ENCODE measurements at regions not wholly inside any gene's neighbourhood (a gene's known extent, or its start where the extent isn't known, plus 50 kb on each side); places are given as distances from the start of the nearest gene placed in this dataset.
"Not testable (repeated sequence)": the region's sequence is repeated elsewhere in the genome, so short reads cannot be mapped to it uniquely, and the experiment has no call there.

DNA sequence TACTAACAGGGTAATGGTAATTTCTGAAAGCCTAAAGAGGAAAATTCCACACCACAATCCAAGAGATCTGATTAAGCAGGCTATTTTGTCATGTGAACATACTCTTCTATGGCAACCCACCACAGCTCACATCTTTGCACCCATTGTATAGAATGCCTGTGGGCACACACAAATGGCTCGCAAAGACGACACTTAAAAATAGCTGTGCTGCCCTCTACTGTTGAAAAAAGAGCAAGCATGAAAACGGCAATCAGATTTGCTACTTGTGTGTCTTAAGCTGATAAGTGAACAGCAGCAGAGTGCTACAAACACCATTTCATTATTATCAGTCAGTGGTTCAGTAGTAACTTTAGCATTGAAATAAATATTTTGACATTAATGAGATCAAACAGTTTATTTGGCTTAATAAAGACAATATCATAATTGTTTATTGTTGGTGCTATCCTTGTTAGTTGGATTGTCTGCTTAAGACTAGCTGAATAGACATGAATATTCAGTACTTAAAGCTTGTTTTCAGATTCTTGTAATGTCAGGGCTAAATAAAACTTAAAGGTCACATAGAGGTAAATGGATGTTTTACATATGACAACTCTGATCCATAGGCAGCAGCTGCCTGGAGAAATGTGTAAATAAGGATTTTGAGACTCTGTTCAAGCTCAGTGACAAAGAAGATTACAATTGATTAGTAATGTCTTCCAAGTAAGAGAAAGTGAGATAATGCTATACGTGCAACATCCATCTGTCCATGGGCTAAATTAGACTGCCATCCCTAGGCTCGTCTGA, 199.1 kb downstream of the LRRN1 start:
- H3K27me3 ChIP-seq (ENCODE audit: control insufficient read depth, insufficient read depth, low read length): no peaks in the 10 kb centered on the region
- H3K36me3 ChIP-seq (replicated peaks; ENCODE audit: control insufficient read depth, insufficient read depth, low read length): no peaks in the 10 kb centered on the region
- no peak overlapping the region for H3K4me3 ChIP-seq (ENCODE audit: insufficient read depth, low read depth, low read length)
- peak; percentile 50 for DNase-seq

DNA sequence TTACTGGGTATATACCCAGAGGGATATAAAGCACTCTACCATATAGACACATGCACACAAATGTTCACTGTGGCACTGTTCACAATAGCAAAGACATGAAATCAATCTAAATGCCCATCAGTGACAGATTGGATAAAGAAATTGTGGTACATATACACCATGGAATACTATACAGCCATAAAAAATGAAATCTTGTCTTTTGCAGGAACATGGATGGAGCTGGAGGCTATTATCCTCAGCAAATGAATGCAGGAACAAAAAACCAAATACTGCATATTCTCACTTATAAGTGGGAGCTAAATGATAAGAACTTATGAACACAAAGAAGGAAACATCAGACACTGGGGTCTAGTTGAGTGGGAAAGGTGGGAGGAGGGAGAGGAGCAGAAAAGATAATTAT, 200.1 kb downstream of the LRRN1 start:
- not testable (repeated sequence) for DNase-seq; H3K27me3 ChIP-seq (ENCODE audit: control insufficient read depth, insufficient read depth, low read length); H3K36me3 ChIP-seq (replicated peaks; ENCODE audit: control insufficient read depth, insufficient read depth, low read length); H3K4me3 ChIP-seq (ENCODE audit: insufficient read depth, low read depth, low read length)

DNA sequence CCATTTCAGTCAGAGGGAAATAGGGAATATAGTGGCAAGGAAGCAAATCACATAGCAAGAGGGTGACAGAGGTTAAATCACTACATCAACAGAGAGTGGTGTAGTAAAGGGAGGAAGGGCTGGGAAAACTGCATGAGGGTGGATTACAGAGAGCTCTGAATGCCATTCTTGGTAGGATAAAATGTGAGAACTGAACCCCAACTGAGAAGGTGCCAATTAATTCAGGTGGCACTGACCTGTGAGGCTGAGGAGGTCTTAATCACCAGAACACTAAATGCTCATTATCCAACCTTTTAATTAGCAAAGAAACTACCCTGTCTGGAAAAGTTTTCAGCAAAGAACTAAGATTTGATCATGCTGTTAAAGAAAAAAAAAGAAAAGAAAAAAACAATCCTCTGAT, 202.7 kb downstream of the LRRN1 start:
- no peaks in the 10 kb centered on the region for H3K36me3 ChIP-seq (replicated peaks; ENCODE audit: control insufficient read depth, insufficient read depth, low read length)
- no peak overlapping the region for H3K4me3 ChIP-seq (ENCODE audit: insufficient read depth, low read depth, low read length)
- no peak for DNase-seq
- H3K27me3 ChIP-seq (ENCODE audit: control insufficient read depth, insufficient read depth, low read length): no peaks in the 10 kb centered on the region

DNA sequence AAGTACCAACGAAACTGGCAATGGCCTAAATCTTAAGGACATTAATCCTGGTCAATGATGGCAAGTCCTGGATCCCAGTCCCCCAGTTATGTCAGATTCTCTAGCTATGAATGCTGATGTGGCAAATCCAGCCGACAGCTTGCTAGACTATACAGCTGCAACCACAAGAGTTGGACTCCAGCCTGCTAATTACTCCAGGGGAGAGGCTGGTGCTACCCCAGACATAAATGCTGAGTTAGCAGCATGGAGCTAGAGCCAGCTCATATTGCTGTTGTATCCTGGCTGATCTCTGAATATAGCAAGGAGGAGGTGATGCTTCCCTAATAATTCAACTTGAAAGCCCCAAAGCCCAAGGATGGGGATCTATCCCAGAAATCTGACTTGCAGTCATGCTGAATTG, 207.1 kb downstream of the LRRN1 start:
- H3K27me3 ChIP-seq (ENCODE audit: control insufficient read depth, insufficient read depth, low read length): no peaks in the 10 kb centered on the region
- no peaks in the 10 kb centered on the region for H3K36me3 ChIP-seq (replicated peaks; ENCODE audit: control insufficient read depth, insufficient read depth, low read length)
- no peak overlapping the region for H3K4me3 ChIP-seq (ENCODE audit: insufficient read depth, low read depth, low read length)
- DNase-seq: no peak

DNA sequence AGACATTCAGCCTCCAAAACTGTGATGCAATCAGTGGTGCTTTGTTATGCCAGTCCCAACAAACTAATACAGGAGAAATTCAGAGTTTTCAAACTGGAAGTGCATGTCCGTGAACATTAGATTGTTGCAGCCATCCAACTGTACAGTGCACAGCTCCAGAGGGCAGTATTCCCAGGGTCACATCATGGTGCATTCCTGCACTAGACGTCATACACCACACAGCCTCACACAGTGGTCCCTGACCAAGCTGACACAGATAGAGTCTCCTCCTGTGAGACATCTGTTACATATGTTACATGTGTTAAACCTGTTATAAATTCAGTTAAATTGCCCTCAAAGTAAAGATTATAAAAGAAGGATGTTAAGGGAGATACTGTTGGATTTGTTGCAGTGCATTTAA, 209.0 kb downstream of the LRRN1 start:
- no peak for DNase-seq
- no peaks in the 10 kb centered on the region for H3K27me3 ChIP-seq (ENCODE audit: control insufficient read depth, insufficient read depth, low read length)
- H3K36me3 ChIP-seq (replicated peaks; ENCODE audit: control insufficient read depth, insufficient read depth, low read length): no peaks in the 10 kb centered on the region
- H3K4me3 ChIP-seq (ENCODE audit: insufficient read depth, low read depth, low read length): no peak overlapping the region

DNA sequence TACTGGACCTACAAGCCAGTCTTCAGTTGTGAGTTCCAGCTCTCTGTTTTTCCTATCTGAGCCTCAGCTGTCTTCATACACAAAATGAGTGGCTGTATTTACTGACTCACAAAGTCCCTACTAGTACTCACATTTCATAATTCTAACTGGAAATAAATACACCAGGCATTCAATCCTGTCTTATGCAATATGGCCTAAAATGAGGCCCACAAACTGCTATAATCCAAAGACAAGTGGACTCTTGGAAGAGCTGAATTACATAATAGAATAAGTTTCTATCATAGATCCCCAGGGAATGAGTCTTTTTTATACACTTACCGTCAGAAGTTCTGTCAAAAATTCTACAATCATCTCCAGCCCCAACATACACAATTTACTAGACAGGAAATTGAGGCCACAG, 211.9 kb downstream of the LRRN1 start:
- Histone ChIP-seq H3K4me3 (ENCODE audit: insufficient read depth, low read depth, low read length) (no peak overlapping the region), H3K36me3 (replicated peaks; ENCODE audit: control insufficient read depth, insufficient read depth, low read length) (no peaks in the 10 kb centered on the region), H3K27me3 (ENCODE audit: control insufficient read depth, insufficient read depth, low read length) (no peaks in the 10 kb centered on the region)
- DNase-seq: no peak

DNA sequence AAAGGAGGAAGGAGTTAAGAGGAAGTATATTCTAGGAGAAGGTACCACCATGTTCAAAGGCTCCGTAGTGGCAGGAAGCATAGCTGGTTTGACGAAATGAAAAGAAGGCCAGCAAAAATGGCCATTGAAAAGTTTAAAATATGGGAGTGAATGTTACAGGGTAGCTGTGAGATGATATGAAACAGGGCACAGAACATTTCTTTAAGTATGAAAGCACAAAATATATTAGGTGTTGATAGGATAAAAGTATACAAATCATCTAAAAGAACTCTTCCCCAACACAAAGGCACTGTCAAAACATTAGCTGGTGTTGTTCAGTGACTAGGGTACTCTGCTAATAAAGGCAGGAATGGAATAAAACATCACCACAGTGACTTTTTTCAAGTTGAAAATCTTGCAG, 216.2 kb downstream of the LRRN1 start:
- Histone ChIP-seq H3K27me3 (ENCODE audit: control insufficient read depth, insufficient read depth, low read length) (no peaks in the 10 kb centered on the region), H3K4me3 (ENCODE audit: insufficient read depth, low read depth, low read length) (no peak overlapping the region), H3K36me3 (replicated peaks; ENCODE audit: control insufficient read depth, insufficient read depth, low read length) (no peaks in the 10 kb centered on the region)
- no peak for DNase-seq

DNA sequence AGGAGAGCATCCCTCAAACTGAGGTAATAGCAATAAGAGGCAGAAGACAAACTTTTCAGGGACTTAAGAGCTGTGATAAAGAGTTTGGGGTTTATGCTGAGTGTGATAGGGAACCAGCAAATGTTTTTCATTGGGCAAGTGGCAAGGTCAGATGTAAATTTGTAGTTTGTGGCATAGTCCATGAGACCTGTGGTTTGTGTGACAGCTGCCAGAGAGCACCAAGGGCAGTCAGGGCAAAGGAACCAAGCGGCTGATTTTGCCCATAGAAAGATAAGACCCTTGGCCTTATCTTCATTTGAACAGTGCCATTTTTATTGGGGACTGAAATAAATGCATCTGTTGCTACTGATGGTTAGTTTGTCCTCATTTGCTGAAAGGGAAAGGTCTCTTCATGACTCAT, 220.3 kb downstream of the LRRN1 start:
- Histone ChIP-seq H3K4me3 (ENCODE audit: insufficient read depth, low read depth, low read length) (no peak overlapping the region), H3K36me3 (replicated peaks; ENCODE audit: control insufficient read depth, insufficient read depth, low read length) (no peaks in the 10 kb centered on the region), H3K27me3 (ENCODE audit: control insufficient read depth, insufficient read depth, low read length) (no peaks in the 10 kb centered on the region)
- no peak for DNase-seq

DNA sequence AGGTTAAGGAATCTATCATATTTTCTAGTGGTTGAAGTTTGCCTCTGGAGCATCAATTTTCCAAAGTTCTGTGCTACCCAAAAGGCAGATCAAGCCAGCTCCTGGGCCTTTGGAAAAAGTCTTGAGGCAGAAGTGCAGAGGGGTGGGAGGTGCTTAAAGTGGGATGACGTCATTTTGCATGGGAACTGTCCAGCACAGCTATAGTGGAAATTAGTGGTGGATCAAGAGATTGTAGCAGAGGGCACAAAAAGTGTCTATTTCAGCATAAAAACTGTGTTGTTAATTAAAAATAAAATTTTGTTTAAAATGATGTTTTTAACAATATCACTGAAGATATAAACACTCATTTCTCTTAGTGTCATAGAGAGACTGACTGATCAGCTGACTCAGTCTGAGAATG, 221.9 kb downstream of the LRRN1 start:
- DNase-seq: no peak
- Histone ChIP-seq H3K27me3 (ENCODE audit: control insufficient read depth, insufficient read depth, low read length) (no peaks in the 10 kb centered on the region), H3K4me3 (ENCODE audit: insufficient read depth, low read depth, low read length) (no peak overlapping the region), H3K36me3 (replicated peaks; ENCODE audit: control insufficient read depth, insufficient read depth, low read length) (no peaks in the 10 kb centered on the region)

DNA sequence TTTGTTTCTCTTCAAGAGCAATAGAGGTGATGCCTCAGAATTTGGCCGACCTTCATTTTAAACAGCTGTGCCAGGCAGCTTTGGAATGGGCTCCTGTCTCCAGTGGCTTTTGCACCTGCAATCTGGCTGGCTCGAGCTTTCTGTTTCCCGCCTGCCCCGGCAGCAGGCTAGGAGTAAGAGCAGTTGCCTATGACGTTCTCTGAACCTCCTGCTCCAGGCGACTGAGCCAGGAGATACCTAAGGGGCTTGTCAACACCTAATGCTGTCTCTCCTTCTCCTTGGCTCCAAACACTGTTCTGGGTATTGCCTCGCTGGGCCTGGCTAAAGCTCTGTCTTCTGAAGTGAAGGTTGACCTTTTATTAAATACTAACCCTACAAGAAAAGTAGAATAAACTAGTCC, 229.9 kb downstream of the LRRN1 start:
- no peak overlapping the region for H3K4me3 ChIP-seq (ENCODE audit: insufficient read depth, low read depth, low read length)
- H3K27me3 ChIP-seq (ENCODE audit: control insufficient read depth, insufficient read depth, low read length): no peaks in the 10 kb centered on the region
- no peak for DNase-seq
- H3K36me3 ChIP-seq (replicated peaks; ENCODE audit: control insufficient read depth, insufficient read depth, low read length): no peaks in the 10 kb centered on the region

DNA sequence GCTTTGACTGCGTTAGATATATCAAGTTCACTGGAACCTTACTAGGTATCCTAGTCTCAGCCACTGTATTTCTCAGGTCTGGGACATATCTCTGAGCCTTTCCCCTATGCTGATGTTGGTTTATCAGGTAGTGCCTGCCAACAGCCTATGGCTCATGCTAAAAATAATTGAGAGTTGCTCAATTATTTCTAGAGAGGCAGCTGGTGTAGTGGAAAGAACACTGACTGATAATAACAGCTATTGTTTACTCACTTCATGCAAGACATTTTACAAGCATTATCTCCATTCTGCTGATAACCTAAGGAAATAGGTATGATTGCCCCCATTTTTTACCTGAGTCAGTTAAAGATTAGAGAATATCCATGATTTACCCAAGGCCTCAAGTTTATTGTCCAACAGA, 231.4 kb downstream of the LRRN1 start:
- no peak overlapping the region for H3K4me3 ChIP-seq (ENCODE audit: insufficient read depth, low read depth, low read length)
- H3K36me3 ChIP-seq (replicated peaks; ENCODE audit: control insufficient read depth, insufficient read depth, low read length): no peaks in the 10 kb centered on the region
- DNase-seq: no peak
- H3K27me3 ChIP-seq (ENCODE audit: control insufficient read depth, insufficient read depth, low read length): no peaks in the 10 kb centered on the region

DNA sequence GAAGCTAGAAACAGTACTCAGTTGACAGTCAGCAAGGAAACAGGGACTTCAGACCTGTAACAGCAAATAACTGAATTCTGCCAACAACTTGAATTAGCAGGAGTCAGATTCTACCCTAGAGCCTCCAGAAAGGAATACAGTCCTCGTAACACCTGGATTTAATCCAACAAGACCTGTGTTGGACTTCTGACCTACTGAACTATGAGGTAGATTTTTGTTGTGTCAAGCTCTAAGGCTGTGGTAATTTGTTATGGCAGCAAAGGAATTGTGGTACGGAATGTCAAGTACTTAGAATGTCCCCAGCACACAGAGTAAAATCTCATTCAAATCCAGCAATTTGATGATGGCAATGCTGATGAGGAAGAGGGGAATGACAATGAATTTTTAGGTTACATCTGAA, 234.1 kb downstream of the LRRN1 start:
- no peak for DNase-seq
- Histone ChIP-seq H3K4me3 (ENCODE audit: insufficient read depth, low read depth, low read length) (no peak overlapping the region), H3K27me3 (ENCODE audit: control insufficient read depth, insufficient read depth, low read length) (no peaks in the 10 kb centered on the region), H3K36me3 (replicated peaks; ENCODE audit: control insufficient read depth, insufficient read depth, low read length) (no peaks in the 10 kb centered on the region)

DNA sequence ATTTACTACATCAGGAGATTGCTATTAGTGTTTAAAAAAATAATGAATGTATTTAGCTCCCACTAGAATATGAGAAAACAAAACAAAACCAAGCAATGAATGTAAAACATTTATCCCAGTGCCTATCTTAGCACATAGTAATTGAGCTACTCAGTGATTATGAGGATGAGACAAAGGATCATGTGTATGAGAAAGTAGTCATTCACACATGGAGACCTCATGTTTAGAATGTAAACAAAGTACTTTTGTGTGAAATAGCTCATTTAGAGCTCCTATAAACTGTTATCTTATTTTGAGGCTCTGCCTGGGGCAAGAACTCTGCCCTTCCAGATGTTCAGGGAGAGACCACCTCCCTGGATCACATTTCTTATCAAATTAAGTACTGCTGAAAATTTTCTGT, 236.8 kb downstream of the LRRN1 start:
- Histone ChIP-seq H3K4me3 (ENCODE audit: insufficient read depth, low read depth, low read length) (no peak overlapping the region), H3K36me3 (replicated peaks; ENCODE audit: control insufficient read depth, insufficient read depth, low read length) (no peaks in the 10 kb centered on the region), H3K27me3 (ENCODE audit: control insufficient read depth, insufficient read depth, low read length) (no peaks in the 10 kb centered on the region)
- DNase-seq: no peak

DNA sequence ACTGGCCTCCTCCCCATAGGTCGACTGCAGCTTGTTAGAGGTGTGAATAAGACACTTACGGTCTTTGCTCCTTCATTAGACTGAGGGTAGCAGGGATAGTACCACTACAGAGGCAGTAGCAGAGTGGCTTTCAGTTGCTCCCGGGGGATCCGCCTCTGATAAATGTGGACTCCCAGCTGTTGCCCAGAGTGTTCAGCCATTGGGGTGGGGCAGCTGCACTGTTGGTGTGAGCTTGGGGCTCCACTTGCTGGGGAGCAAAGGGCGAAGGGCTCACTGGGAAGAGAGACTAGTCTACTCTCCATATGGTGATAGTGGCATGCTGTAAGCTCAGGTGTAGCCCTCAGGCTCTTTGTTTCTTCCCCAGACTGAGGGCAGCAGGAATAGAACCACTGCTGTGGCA, 239.1 kb downstream of the LRRN1 start:
- no peak for DNase-seq
- no peaks in the 10 kb centered on the region for H3K36me3 ChIP-seq (replicated peaks; ENCODE audit: control insufficient read depth, insufficient read depth, low read length)
- no peak overlapping the region for H3K4me3 ChIP-seq (ENCODE audit: insufficient read depth, low read depth, low read length)
- no peaks in the 10 kb centered on the region for H3K27me3 ChIP-seq (ENCODE audit: control insufficient read depth, insufficient read depth, low read length)

DNA sequence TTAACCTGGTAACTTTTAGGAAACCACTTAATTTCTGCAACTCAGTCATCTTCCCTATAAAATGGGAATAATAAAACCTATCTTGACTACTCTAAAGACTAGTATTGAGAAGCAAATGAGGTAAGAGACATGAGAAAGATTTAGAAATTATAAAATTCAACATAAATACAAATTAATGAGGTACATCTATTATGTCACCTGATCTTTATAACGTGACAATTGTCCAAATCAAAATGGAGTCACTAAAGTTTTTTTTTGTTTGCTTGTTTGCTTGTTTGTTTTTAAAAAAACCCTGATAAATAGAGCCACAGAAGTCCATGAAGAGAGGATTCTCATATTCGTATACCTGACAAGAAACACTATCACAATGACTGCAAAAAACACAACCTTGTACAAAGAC, 242.8 kb downstream of the LRRN1 start:
- no peaks in the 10 kb centered on the region for H3K36me3 ChIP-seq (replicated peaks; ENCODE audit: control insufficient read depth, insufficient read depth, low read length)
- H3K27me3 ChIP-seq (ENCODE audit: control insufficient read depth, insufficient read depth, low read length): no peaks in the 10 kb centered on the region
- H3K4me3 ChIP-seq (ENCODE audit: insufficient read depth, low read depth, low read length): no peak overlapping the region
- no peak for DNase-seq

DNA sequence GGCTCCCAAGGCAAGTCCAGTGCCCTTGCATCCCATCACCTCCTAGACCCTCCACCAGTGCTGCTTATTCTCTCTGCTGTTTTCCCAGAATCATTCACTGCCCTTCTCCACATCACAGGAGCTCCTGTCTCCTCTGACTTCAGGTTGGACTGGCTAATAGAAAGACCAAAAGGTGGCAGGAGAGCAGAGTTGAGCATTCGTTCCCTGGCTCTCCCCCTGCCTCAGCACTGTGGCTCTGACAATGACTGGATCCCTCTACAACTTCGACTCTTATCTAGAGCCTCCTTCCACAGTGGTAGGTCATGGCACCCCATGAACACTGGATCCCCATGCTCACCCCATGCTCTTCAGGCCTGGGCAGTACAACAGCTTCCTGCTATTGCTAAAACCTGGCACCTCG, 243.6 kb downstream of the LRRN1 start:
- H3K4me3 ChIP-seq (ENCODE audit: insufficient read depth, low read depth, low read length): no peak overlapping the region
- no peaks in the 10 kb centered on the region for H3K36me3 ChIP-seq (replicated peaks; ENCODE audit: control insufficient read depth, insufficient read depth, low read length)
- DNase-seq: peak; percentile 4
- no peaks in the 10 kb centered on the region for H3K27me3 ChIP-seq (ENCODE audit: control insufficient read depth, insufficient read depth, low read length)
